ENCODE measurements at regions not wholly inside any gene's neighbourhood (a gene's known extent, or its start where the extent isn't known, plus 50 kb on each side); places are given as distances from the start of the nearest gene placed in this dataset.

DNA sequence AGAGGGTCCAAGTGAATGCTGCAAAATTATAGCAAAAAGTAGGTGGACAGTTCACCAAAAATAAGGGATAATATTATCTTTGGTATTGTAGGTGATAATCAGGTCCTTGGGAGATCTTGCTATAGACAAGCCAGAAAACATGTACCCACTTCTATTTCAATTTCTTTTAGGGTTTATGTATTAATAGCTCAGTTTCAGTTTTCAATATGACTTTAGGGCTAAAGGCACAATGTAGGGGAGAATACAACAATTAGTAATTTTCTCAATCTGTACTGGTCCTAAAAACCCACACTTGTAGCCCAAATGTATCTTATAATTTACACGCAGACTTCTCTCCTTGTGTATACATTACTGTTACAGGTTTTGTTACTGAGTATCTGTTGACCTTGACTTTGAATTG lies 307.0 kb upstream of the ID4 start:
- no peak for TF ChIP-seq EP300 (IDR thresholded peaks at IDR 0.05; ENCODE audit: low read length)
- TF ChIP-seq, protein P1, sequence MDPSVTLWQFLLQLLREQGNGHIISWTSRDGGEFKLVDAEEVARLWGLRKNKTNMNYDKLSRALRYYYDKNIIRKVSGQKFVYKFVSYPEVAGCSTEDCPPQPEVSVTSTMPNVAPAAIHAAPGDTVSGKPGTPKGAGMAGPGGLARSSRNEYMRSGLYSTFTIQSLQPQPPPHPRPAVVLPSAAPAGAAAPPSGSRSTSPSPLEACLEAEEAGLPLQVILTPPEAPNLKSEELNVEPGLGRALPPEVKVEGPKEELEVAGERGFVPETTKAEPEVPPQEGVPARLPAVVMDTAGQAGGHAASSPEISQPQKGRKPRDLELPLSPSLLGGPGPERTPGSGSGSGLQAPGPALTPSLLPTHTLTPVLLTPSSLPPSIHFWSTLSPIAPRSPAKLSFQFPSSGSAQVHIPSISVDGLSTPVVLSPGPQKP (CRISPR knock-in tag; IDR thresholded peaks at IDR 0.05), result no peak
- TF ChIP-seq MCM3 (IDR thresholded peaks at IDR 0.05), result no peak
- TF ChIP-seq, protein P2, sequence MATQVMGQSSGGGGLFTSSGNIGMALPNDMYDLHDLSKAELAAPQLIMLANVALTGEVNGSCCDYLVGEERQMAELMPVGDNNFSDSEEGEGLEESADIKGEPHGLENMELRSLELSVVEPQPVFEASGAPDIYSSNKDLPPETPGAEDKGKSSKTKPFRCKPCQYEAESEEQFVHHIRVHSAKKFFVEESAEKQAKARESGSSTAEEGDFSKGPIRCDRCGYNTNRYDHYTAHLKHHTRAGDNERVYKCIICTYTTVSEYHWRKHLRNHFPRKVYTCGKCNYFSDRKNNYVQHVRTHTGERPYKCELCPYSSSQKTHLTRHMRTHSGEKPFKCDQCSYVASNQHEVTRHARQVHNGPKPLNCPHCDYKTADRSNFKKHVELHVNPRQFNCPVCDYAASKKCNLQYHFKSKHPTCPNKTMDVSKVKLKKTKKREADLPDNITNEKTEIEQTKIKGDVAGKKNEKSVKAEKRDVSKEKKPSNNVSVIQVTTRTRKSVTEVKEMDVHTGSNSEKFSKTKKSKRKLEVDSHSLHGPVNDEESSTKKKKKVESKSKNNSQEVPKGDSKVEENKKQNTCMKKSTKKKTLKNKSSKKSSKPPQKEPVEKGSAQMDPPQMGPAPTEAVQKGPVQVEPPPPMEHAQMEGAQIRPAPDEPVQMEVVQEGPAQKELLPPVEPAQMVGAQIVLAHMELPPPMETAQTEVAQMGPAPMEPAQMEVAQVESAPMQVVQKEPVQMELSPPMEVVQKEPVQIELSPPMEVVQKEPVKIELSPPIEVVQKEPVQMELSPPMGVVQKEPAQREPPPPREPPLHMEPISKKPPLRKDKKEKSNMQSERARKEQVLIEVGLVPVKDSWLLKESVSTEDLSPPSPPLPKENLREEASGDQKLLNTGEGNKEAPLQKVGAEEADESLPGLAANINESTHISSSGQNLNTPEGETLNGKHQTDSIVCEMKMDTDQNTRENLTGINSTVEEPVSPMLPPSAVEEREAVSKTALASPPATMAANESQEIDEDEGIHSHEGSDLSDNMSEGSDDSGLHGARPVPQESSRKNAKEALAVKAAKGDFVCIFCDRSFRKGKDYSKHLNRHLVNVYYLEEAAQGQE (IDR thresholded peaks at IDR 0.05; ENCODE audit: borderline replicate concordance), result no peak
- TF ChIP-seq, protein P2 (CRISPR knock-in tag; IDR thresholded peaks at IDR 0.05; ENCODE audit: low read depth), result no peak
- no peak for TF ChIP-seq EZH2 (IDR thresholded peaks at IDR 0.05; ENCODE audit: borderline replicate concordance, low read depth, low read length)
- TF ChIP-seq POLR2AphosphoS5 (IDR thresholded peaks at IDR 0.05; ENCODE audit: control insufficient read depth, insufficient read depth, low read depth, low read length), result no peak
- TF ChIP-seq NFYB (IDR thresholded peaks at IDR 0.05; ENCODE audit: extremely low read depth, insufficient read length), result no peak
- TF ChIP-seq, protein P3, sequence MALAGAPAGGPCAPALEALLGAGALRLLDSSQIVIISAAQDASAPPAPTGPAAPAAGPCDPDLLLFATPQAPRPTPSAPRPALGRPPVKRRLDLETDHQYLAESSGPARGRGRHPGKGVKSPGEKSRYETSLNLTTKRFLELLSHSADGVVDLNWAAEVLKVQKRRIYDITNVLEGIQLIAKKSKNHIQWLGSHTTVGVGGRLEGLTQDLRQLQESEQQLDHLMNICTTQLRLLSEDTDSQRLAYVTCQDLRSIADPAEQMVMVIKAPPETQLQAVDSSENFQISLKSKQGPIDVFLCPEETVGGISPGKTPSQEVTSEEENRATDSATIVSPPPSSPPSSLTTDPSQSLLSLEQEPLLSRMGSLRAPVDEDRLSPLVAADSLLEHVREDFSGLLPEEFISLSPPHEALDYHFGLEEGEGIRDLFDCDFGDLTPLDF (CRISPR knock-in tag; IDR thresholded peaks at IDR 0.05), result no peak
- TF ChIP-seq POLR2A (conservative IDR thresholded peaks at IDR 0.05), result no peak
- no peak for TF ChIP-seq ZNF408 (CRISPR knock-in tag; IDR thresholded peaks at IDR 0.05; ENCODE audit: low read depth)
